Fibroblast of lung (primary cell): ENCODE measurements at regions not wholly inside any gene's neighbourhood (a gene's known extent, or its start where the extent isn't known, plus 50 kb on each side); places are given as distances from the start of the nearest gene placed in this dataset.

ENCODE experiments used
- DNase-seq, 2 donors: peaks; one replicate each; pipeline versions ENCODE4 v3.0.0 to v3.0.0-alpha.2; 2010; ENCODE audit warnings: low read depth in 2 of 2
- H2AFZ ChIP-seq: 2 replicates; pipeline ENCODE4 v1.5.1; 2012; ENCODE audit warnings: low read length, control low read depth, inconsistent platforms
- H3K27ac ChIP-seq: 2 replicates; pipeline ENCODE4 v1.5.1; 2011; ENCODE audit warnings: low read length, control low read depth; ENCODE audit not compliant: insufficient read depth
- H3K27me3 ChIP-seq: 2 replicates; pipeline ENCODE4 v1.5.1; 2011; ENCODE audit warnings: mild to moderate bottlenecking, low read length; ENCODE audit not compliant: control insufficient read depth, insufficient read depth
- H3K36me3 ChIP-seq: 2 replicates; pipeline ENCODE4 v1.5.1; 2011; ENCODE audit warnings: low read length; ENCODE audit not compliant: control insufficient read depth, insufficient read depth
- H3K4me1 ChIP-seq: 2 replicates; pipeline ENCODE4 v1.5.1; 2011; ENCODE audit warnings: low read length; ENCODE audit not compliant: control insufficient read depth, insufficient read depth; ENCODE audit errors: extremely low read depth
- H3K4me2 ChIP-seq: 2 replicates; pipeline ENCODE4 v1.5.1; 2011; ENCODE audit warnings: low read length, control low read depth; ENCODE audit not compliant: insufficient read depth; ENCODE audit errors: extremely low read depth
- H3K4me3 ChIP-seq, 4 experiments: fragments of 200-600 bp in 1 of 4; sonication (generic) in 1 of 4; replicated peaks in 1 of 4; 2 replicates each; pipeline ENCODE4 v1.5.1; 2011 to 2016; ENCODE audit warnings: low read length in 4 of 4, low read depth in 3 of 4, mild to moderate bottlenecking in 3 of 4, control low read depth in 2 of 4, inconsistent platforms in 1 of 4, mixed read lengths in 1 of 4; ENCODE audit not compliant: insufficient read depth in 1 of 4; ENCODE audit errors: control extremely low read depth in 1 of 4
- H3K79me2 ChIP-seq: 2 replicates; pipeline ENCODE4 v1.5.1; 2012; ENCODE audit warnings: mild to moderate bottlenecking, low read length, inconsistent platforms; ENCODE audit not compliant: control insufficient read depth, insufficient read depth
- H3K9ac ChIP-seq: 2 replicates; pipeline ENCODE4 v1.5.1; 2011; ENCODE audit warnings: mild to moderate bottlenecking, low read length, control low read depth; ENCODE audit not compliant: insufficient read depth
- H3K9me3 ChIP-seq: 2 replicates; pipeline ENCODE4 v1.5.1; 2012; ENCODE audit warnings: low read depth, low read length; ENCODE audit not compliant: control insufficient read depth, insufficient read depth
- H4K20me1 ChIP-seq: 2 replicates; pipeline ENCODE4 v1.5.1; 2011; ENCODE audit warnings: low read length; ENCODE audit not compliant: control insufficient read depth, insufficient read depth; ENCODE audit errors: extremely low read depth
- CTCF ChIP-seq, 2 donors: IDR thresholded peaks in 1 of 2; conservative IDR thresholded peaks in 1 of 2; 1 replicate in 1 of 2; 2 replicates in 1 of 2; pipeline ENCODE4 v1.5.1; 2011 to 2012; ENCODE audit warnings: low read length in 2 of 2, control low read depth in 1 of 2, inconsistent platforms in 1 of 2, low read depth in 1 of 2, mild to moderate bottlenecking in 1 of 2
- EZH2 ChIP-seq: IDR thresholded peaks from 2 replicates; pipeline ENCODE4 v1.5.1; 2012; ENCODE audit warnings: low read length, control low read depth, mild to moderate bottlenecking; ENCODE audit errors: missing control alignments

DNA sequence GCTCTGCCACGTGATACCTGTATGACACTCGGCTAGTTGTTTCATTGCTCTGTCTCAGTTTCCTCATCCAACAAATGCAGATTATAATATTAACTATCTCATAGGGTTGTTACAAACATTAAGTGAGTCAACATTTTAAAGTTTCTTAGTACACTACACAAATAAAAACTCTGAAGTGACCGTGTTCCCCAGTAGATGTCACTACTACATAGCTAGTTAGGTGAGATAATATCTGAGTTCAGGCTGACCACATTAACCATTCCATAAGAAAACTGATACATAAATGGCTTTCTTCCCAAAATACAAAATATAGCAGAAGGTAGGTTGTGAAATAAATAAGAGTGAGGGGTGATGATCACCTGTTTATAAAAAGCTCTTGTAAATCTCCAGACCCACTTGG lies 214.1 kb downstream of the NUF2 start:
- Histone ChIP-seq H3K4me3 (no peak overlapping the region), H3K79me2 (no peaks in the 10 kb centered on the region), H3K9me3 (no peaks in the 10 kb centered on the region), H3K4me2 (no peak overlapping the region), H2AFZ (no peak overlapping the region), H3K27me3 (no peaks in the 10 kb centered on the region), H3K9ac (no peak overlapping the region), H3K36me3 (no peaks in the 10 kb centered on the region), H4K20me1 (no peaks in the 10 kb centered on the region), H3K4me1 (no peaks in the 10 kb centered on the region), H3K27ac (no peak overlapping the region)
- DNase-seq, result peak; percentile 19 to 65
- TF ChIP-seq CTCF (conservative IDR thresholded peaks at IDR 0.05 in 1 of 2, IDR thresholded peaks at IDR 0.05 in 1 of 2; ENCODE audit: low read depth in 1 of 2, low read length in 2 of 2) (peak in 1 of 2 donors; percentile 41), EZH2 (no peak)

GRCh38 chr1:163537809-163538208 lies 216.1 kb downstream of the NUF2 start:
- H4K20me1 ChIP-seq, result no peaks in the 10 kb centered on the region
- no peak overlapping the region for H3K9ac ChIP-seq
- DNase-seq, result no peak
- H3K4me1 ChIP-seq, result no peaks in the 10 kb centered on the region
- no peak overlapping the region for H2AFZ ChIP-seq
- H3K9me3 ChIP-seq, result no peaks in the 10 kb centered on the region
- TF ChIP-seq EZH2 (no peak), CTCF (conservative IDR thresholded peaks at IDR 0.05 in 1 of 2, IDR thresholded peaks at IDR 0.05 in 1 of 2; ENCODE audit: low read depth in 1 of 2, low read length in 2 of 2) (no peak)
- H3K36me3 ChIP-seq, result no peaks in the 10 kb centered on the region
- no peak overlapping the region for H3K4me2 ChIP-seq
- no peak overlapping the region for H3K4me3 ChIP-seq
- no peaks in the 10 kb centered on the region for H3K27me3 ChIP-seq
- no peak overlapping the region for H3K27ac ChIP-seq
- no peaks in the 10 kb centered on the region for H3K79me2 ChIP-seq

- Histone ChIP-seq H3K27ac (no peak overlapping the region), H3K36me3 (no peaks in the 10 kb centered on the region), H4K20me1 (no peaks in the 10 kb centered on the region), H3K9ac (no peak overlapping the region), H3K4me1 (no peaks in the 10 kb centered on the region), H3K4me2 (no peak overlapping the region), H3K4me3 (no peak overlapping the region), H3K27me3 (no peaks in the 10 kb centered on the region), H3K79me2 (no peaks in the 10 kb centered on the region), H2AFZ (no peak overlapping the region), H3K9me3 (no peaks in the 10 kb centered on the region)
- TF ChIP-seq EZH2, result no peak
- no peak for TF ChIP-seq CTCF (conservative IDR thresholded peaks at IDR 0.05 in 1 of 2, IDR thresholded peaks at IDR 0.05 in 1 of 2; ENCODE audit: low read depth in 1 of 2, low read length in 2 of 2)
- no peak for DNase-seq
These were observed 216.9 kb downstream of the NUF2 start for GRCh38 chr1:163538667-163539066.
